ENCODE measurements at regions not wholly inside any gene's neighbourhood (a gene's known extent, or its start where the extent isn't known, plus 50 kb on each side); places are given as distances from the start of the nearest gene placed in this dataset.

GRCh38 chr6:165013701-165014100 lies 295.7 kb downstream of the C6orf118 start:
- no peak for TF ChIP-seq CTCF (IDR thresholded peaks at IDR 0.05)
- no peak for TF ChIP-seq POLR2A (IDR thresholded peaks at IDR 0.05)
